GM10266 (cell line): ENCODE measurements at regions not wholly inside any gene's neighbourhood (a gene's known extent, or its start where the extent isn't known, plus 50 kb on each side); places are given as distances from the start of the nearest gene placed in this dataset.

Source experiments
- DNase-seq: peaks from one replicate; pipeline ENCODE4 v3.0.0; 2012; ENCODE audit errors: extremely low spot score
- CTCF ChIP-seq: IDR thresholded peaks from 2 replicates; pipeline ENCODE4 v1.5.1; 2012; ENCODE audit warnings: mild to moderate bottlenecking, low read depth; ENCODE audit not compliant: control insufficient read depth, insufficient read depth; ENCODE audit errors: missing control alignments

GRCh38 chr12:81811778-81812125 is 52.6 kb upstream of the PPFIA2 start:
- TF ChIP-seq CTCF, result no peak
- no peak for DNase-seq

GRCh38 chr12:81811061-81811777 is 52.1 kb upstream of the PPFIA2 start:
- no peak for TF ChIP-seq CTCF
- DNase-seq, result no peak

- TF ChIP-seq CTCF, result no peak
- DNase-seq, result no peak
Measured at GRCh38 chr12:81809829-81810595, 50.9 kb upstream of the PPFIA2 start.

GRCh38 chr12:81809113-81809777 is 50.1 kb upstream of the PPFIA2 start:
- DNase-seq, result no peak
- no peak for TF ChIP-seq CTCF
